Hepatocyte (in vitro differentiated cells): ENCODE measurements at regions not wholly inside any gene's neighbourhood (a gene's known extent, or its start where the extent isn't known, plus 50 kb on each side); places are given as distances from the start of the nearest gene placed in this dataset.

Experiments used
- DNase-seq: peaks from one replicate; pipeline ENCODE4 v3.0.0-alpha.2; 2016; ENCODE audit warnings: low spot score
- H2AFZ ChIP-seq: fragments of 200-600 bp; sonication (generic); 2 replicates; pipeline ENCODE4 v1.6.0; 2016; ENCODE audit warnings: antibody characterized with exemption, mild to moderate bottlenecking
- H3K27ac ChIP-seq: fragments of 200-600 bp; sonication (generic); 2 replicates; pipeline ENCODE4 v1.5.1; 2016; ENCODE audit warnings: mild to moderate bottlenecking
- H3K27me3 ChIP-seq: fragments of 200-600 bp; sonication (generic); 2 replicates; pipeline ENCODE4 v1.6.1; 2016
- H3K36me3 ChIP-seq: fragments of 200-600 bp; sonication (generic); replicated peaks from 2 replicates; pipeline ENCODE4 v1.5.1; 2016; ENCODE audit warnings: low read depth; ENCODE audit not compliant: insufficient read depth
- H3K4me1 ChIP-seq: fragments of 200-600 bp; sonication (generic); 2 replicates; pipeline ENCODE4 v1.5.1; 2016; ENCODE audit warnings: mild to moderate bottlenecking, moderate library complexity; ENCODE audit not compliant: insufficient read depth
- H3K4me2 ChIP-seq: fragments of 200-600 bp; sonication (generic); 2 replicates; pipeline ENCODE4 v1.6.0; 2016
- H3K4me3 ChIP-seq: fragments of 200-600 bp; sonication (generic); 2 replicates; pipeline ENCODE4 v1.5.1; 2016; ENCODE audit warnings: mild to moderate bottlenecking
- H3K79me2 ChIP-seq: fragments of 200-600 bp; sonication (generic); 2 replicates; pipeline ENCODE4 v1.6.0; 2017; ENCODE audit warnings: mild to moderate bottlenecking
- H3K9me2 ChIP-seq: fragments of 200-600 bp; sonication (generic); replicated peaks from 2 replicates; pipeline ENCODE4 v1.6.0; 2017; ENCODE audit warnings: mild to moderate bottlenecking; ENCODE audit not compliant: insufficient read depth
- H3K9me3 ChIP-seq: fragments of 200-600 bp; sonication (generic); 2 replicates; pipeline ENCODE4 v1.5.1; 2016; ENCODE audit warnings: low read depth, mild to moderate bottlenecking
- H4K20me1 ChIP-seq: fragments of 200-600 bp; sonication (generic); 2 replicates; pipeline ENCODE4 v1.6.0; 2016; ENCODE audit warnings: mild to moderate bottlenecking; ENCODE audit not compliant: insufficient read depth, poor library complexity, severe bottlenecking
- CTCF ChIP-seq: fragments of 200-600 bp; sonication (generic); IDR thresholded peaks from 2 replicates; pipeline ENCODE4 v1.5.1; 2016; ENCODE audit warnings: antibody characterized with exemption, mild to moderate bottlenecking; ENCODE audit not compliant: poor library complexity
- EZH2 ChIP-seq: fragments of 200-600 bp; sonication (generic); IDR thresholded peaks from 2 replicates; pipeline ENCODE4 v1.6.1; 2016; ENCODE audit warnings: antibody characterized with exemption, mild to moderate bottlenecking, borderline replicate concordance
- EZH2phosphoT487 ChIP-seq: fragments of 200-600 bp; sonication (generic); IDR thresholded peaks from one replicate; pipeline ENCODE4 v1.6.1; 2018; ENCODE audit warnings: antibody characterized with exemption, mild to moderate bottlenecking, low read depth, moderate library complexity; ENCODE audit not compliant: unreplicated experiment, severe bottlenecking
- WGBS: methylation state at CpG from one replicate; pipeline ENCODE4 v1.1.6; 2016; ENCODE audit warnings: low lambda C conversion rate; ENCODE audit errors: missing lambda C conversion rate; 5-methylcytosine and 5-hydroxymethylcytosine counted together

GRCh38 chr2:133887676-133888040 lies 319.4 kb upstream of the NCKAP5 start:
- Histone ChIP-seq H3K79me2 (no peaks in the 10 kb centered on the region), H4K20me1 (no peaks in the 10 kb centered on the region), H3K9me2 (no peaks in the 10 kb centered on the region), H3K27ac (no peak overlapping the region), H3K4me3 (no peak overlapping the region), H3K4me2 (no peak overlapping the region), H2AFZ (no peak overlapping the region), H3K4me1 (peaks cover 11% of the 10 kb centered on the region), H3K36me3 (no peaks in the 10 kb centered on the region), H3K9me3 (no peaks in the 10 kb centered on the region), H3K27me3 (no peaks in the 10 kb centered on the region)
- no peak for TF ChIP-seq EZH2
- no peak for TF ChIP-seq EZH2phosphoT487
- TF ChIP-seq CTCF: no peak
- 81% methylated on average over 4 of the region's 4 CpGs for WGBS
- DNase-seq: no peak

GRCh38 chr2:133888107-133888506 lies 319.8 kb upstream of the NCKAP5 start:
- no peak overlapping the region for H2AFZ ChIP-seq
- H3K9me3 ChIP-seq: no peaks in the 10 kb centered on the region
- no peak for DNase-seq
- H3K4me2 ChIP-seq: no peak overlapping the region
- no peaks in the 10 kb centered on the region for H3K9me2 ChIP-seq
- no peak overlapping the region for H3K27ac ChIP-seq
- WGBS: 98% methylated on average over 8 of the region's 8 CpGs
- no peaks in the 10 kb centered on the region for H4K20me1 ChIP-seq
- no peaks in the 10 kb centered on the region for H3K27me3 ChIP-seq
- TF ChIP-seq CTCF (no peak), EZH2 (no peak), EZH2phosphoT487 (no peak)
- no peaks in the 10 kb centered on the region for H3K79me2 ChIP-seq
- peaks cover 11% of the 10 kb centered on the region for H3K4me1 ChIP-seq
- H3K4me3 ChIP-seq: no peak overlapping the region
- no peaks in the 10 kb centered on the region for H3K36me3 ChIP-seq

GRCh38 chr2:133888621-133889219 lies 320.5 kb upstream of the NCKAP5 start:
- WGBS: 96% methylated on average over 8 of the region's 8 CpGs
- DNase-seq: no peak
- no peak overlapping the region for H3K4me2 ChIP-seq
- no peak for TF ChIP-seq EZH2
- no peak for TF ChIP-seq CTCF
- TF ChIP-seq EZH2phosphoT487: no peak
- H3K79me2 ChIP-seq: no peaks in the 10 kb centered on the region
- no peaks in the 10 kb centered on the region for H3K27me3 ChIP-seq
- no peaks in the 10 kb centered on the region for H3K9me2 ChIP-seq
- no peaks in the 10 kb centered on the region for H3K9me3 ChIP-seq
- H2AFZ ChIP-seq: no peak overlapping the region
- H3K4me3 ChIP-seq: no peak overlapping the region
- H3K36me3 ChIP-seq: no peaks in the 10 kb centered on the region
- H4K20me1 ChIP-seq: no peaks in the 10 kb centered on the region
- H3K4me1 ChIP-seq: peaks cover 11% of the 10 kb centered on the region
- H3K27ac ChIP-seq: no peak overlapping the region
